GM12874 (cell line): ENCODE measurements at regions not wholly inside any gene's neighbourhood (a gene's known extent, or its start where the extent isn't known, plus 50 kb on each side); places are given as distances from the start of the nearest gene placed in this dataset.

Source experiments
- TF ChIP-seq, protein P1 (sequence below): IDR thresholded peaks from 2 replicates; pipeline ENCODE4 v1.5.1; 2011; ENCODE audit warnings: low read depth, mild to moderate bottlenecking, control low read depth, low read length, moderate library complexity; ENCODE audit not compliant: insufficient read depth

DNA sequence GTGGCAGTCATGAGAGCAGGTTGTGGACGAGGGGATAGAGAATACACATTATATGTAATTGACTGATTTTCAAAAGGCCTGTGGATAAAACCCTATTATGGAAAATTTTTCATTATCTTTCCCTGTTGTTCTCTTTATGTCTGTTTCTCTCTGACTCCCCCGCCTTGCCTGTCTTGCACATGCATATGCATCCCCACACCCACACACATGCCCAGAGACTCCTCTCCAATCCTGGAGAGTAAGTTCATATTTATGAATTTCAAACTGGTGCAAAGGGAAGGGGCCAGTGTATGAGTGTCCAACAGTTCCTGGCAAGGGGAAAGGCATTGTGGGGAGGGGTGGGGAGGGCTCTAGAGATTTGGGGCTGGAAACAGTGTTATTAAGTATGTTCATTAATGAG lies 60.8 kb upstream of the ARHGAP36 start:
- TF ChIP-seq, protein P1, sequence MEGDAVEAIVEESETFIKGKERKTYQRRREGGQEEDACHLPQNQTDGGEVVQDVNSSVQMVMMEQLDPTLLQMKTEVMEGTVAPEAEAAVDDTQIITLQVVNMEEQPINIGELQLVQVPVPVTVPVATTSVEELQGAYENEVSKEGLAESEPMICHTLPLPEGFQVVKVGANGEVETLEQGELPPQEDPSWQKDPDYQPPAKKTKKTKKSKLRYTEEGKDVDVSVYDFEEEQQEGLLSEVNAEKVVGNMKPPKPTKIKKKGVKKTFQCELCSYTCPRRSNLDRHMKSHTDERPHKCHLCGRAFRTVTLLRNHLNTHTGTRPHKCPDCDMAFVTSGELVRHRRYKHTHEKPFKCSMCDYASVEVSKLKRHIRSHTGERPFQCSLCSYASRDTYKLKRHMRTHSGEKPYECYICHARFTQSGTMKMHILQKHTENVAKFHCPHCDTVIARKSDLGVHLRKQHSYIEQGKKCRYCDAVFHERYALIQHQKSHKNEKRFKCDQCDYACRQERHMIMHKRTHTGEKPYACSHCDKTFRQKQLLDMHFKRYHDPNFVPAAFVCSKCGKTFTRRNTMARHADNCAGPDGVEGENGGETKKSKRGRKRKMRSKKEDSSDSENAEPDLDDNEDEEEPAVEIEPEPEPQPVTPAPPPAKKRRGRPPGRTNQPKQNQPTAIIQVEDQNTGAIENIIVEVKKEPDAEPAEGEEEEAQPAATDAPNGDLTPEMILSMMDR: no peak

DNA sequence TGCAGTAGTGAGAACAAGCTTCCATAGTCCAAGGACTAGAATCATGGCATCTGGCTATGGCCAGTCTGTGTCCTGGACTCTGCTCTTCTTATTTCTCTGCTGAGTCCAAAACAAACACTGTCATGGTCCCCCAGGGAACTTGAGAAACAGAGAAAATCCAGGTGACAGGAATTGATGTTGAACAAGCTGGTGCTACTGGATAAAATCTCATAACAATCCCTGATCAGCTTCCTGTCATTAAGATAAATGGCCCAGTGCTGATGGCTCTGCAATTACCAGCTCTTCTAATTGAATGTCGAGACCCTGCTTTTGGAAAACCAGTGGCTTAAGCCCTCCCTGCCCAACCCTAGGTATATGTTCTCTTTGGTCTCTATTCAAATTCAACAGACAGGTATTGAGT lies 58.8 kb upstream of the ARHGAP36 start:
- TF ChIP-seq, protein P1: no peak
